DMS 273 (cell line): ENCODE measurements at regions not wholly inside any gene's neighbourhood (a gene's known extent, or its start where the extent isn't known, plus 50 kb on each side); places are given as distances from the start of the nearest gene placed in this dataset.
"Not testable (repeated sequence)": the region's sequence is repeated elsewhere in the genome, so short reads cannot be mapped to it uniquely, and the experiment has no call there.

Experiments
- DNase-seq: peaks from one replicate; lab custom pipeline; 2025; ENCODE audit not compliant: unreplicated experiment; lab: John Stamatoyannopoulos, UW

GRCh38 chr6:1230689-1231605, 81.0 kb upstream of the FOXQ1 start:
- DNase-seq = no peak

- DNase-seq = peak; percentile 10
Observed at GRCh38 chr6:1230281-1230680, 81.6 kb upstream of the FOXQ1 start.

GRCh38 chr6:1229808-1230207, 82.1 kb upstream of the FOXQ1 start:
- DNase-seq = no peak

GRCh38 chr6:1229301-1229700, 82.6 kb upstream of the FOXQ1 start:
- no peak for DNase-seq

GRCh38 chr6:1228754-1229191, 83.1 kb upstream of the FOXQ1 start:
- no peak for DNase-seq

GRCh38 chr6:1227935-1228753, 83.8 kb upstream of the FOXQ1 start:
- no peak for DNase-seq

DNA sequence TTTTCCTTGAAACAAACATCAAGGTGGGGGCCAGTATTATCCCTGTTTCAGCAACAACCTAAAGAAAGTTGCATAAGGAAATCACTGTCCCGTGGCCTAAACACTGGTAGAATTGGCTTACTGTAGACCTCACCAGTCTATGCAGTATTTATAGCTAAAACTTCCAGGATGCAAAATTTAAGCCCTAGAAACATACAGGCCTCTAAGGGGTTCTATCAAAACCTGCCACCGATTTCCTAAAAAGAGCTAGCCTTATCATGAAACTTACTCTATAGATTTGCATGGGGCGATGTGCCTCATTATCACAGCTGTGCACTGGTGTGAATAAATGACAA, 84.3 kb upstream of the FOXQ1 start:
- DNase-seq = no peak

GRCh38 chr6:1226277-1227099, 85.4 kb upstream of the FOXQ1 start:
- DNase-seq = no peak

DNA sequence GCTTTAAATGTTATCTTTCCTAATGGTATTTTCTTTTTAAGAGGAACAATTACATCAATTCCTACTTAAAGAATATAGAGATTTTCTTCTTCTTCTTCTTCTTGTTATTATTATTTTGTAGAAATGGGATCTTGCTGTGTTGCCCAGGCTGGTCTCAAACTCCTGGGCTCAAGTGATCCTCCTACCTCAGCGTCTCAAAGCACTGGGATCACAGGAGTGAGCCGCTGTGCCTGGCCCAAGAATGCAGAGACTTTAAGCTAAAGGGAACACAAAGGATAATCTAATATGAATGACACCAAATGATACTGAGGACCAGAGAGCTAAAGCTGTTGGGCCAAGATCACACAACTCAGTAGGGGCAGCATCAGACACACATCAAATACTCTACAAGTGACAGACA, 87.4 kb upstream of the FOXQ1 start:
- DNase-seq = no peak

- DNase-seq = no peak
Observed at GRCh38 chr6:1222728-1223595, 88.9 kb upstream of the FOXQ1 start.

- DNase-seq = peak; percentile 30
Observed at GRCh38 chr6:1217396-1217795, 94.5 kb upstream of the FOXQ1 start.

- no peak for DNase-seq
Observed at GRCh38 chr6:1216488-1216974, 95.4 kb upstream of the FOXQ1 start.

GRCh38 chr6:1215884-1216487, 95.9 kb upstream of the FOXQ1 start:
- no peak for DNase-seq

GRCh38 chr6:1215023-1215422, 96.9 kb upstream of the FOXQ1 start:
- no peak for DNase-seq

- no peak for DNase-seq
Observed at GRCh38 chr6:1212919-1213318, 99.0 kb upstream of the FOXQ1 start.

- not testable (repeated sequence) for DNase-seq
Observed at GRCh38 chr6:1212138-1212537, 99.8 kb upstream of the FOXQ1 start.

DNA sequence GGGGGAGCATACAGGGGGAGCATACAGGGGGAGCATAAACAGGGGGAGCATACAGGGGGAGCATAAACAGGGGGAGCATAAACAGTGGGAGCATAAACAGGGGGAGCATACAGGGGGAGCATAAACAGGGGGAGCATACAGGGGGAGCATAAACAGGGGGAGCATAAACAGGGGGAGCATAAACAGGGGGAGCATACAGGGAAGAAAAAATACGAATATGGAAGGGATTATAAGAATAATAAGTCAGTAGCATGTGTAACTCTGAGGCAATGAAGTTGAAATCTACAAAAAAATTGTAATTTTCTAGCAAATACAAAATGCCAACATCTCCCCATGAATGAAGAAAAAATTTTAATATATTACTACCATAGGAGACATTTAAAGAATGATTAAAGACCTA, 101.3 kb upstream of the FOXQ1 start:
- DNase-seq = not testable (repeated sequence)

DNA sequence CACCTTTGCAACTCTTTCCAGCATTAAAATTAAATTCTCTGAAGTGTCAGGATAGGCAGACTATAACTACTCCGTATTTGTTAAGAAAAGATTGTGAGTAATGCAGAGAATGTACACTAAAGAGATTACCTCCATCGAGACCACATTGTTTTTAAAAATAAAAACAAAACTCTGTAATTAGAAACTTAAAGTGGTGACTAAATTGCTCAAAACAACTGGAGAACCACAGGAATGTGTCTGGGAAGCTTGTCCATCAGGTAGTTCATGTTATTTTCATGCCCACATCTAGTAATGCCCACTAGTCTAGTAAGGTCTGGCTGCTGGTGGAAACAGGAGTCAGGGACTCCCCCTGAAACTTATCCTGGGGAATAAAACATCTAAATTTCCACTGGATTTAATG, 103.0 kb upstream of the FOXQ1 start:
- no peak for DNase-seq

DNA sequence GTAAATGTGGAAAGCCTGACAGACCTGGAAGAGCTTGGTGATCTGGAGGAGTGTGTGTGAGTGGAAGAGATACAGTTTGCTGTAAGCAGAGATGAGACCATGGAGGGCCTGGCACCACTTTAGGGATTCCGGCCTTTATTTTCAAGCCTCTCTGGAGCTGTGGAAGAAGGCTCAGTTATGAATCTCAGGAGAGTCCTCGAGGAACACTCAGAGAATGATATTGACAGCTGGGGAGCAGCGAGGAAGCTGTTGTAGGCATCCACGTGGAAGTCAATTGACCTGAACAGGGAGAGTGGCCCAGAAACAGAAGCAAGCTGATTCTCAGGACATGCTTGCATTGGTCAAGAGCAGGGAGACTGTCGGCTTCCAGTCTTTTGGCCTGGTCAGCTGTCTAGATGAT, 108.4 kb upstream of the FOXQ1 start:
- no peak for DNase-seq

DNA sequence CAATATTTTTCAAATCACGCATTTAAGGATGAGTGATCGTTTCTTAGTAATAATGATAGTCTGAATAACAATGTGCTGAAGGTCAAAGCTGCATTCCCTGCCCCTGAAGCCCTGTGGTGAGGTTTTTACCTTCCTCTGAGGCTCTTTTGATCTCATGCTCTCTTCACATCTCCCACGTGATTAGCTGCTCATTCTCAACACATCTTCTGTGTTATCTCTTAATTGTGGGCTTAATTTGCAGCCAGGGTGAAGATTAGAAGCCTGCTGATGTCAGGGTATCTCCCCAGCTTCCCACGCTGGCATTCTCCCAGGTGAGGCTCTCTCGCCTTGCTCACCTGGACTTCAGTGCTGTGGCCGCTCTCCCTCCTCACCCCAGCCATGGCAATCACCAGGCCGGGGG, 109.7 kb upstream of the FOXQ1 start:
- no peak for DNase-seq
